MM.1S (cell line): ENCODE measurements at regions not wholly inside any gene's neighbourhood (a gene's known extent, or its start where the extent isn't known, plus 50 kb on each side); places are given as distances from the start of the nearest gene placed in this dataset.

Source experiments
- DNase-seq: peaks from one replicate; pipeline ENCODE4 v3.0.0-alpha.2; 2015
- H2AFZ ChIP-seq: fragments of 300-600 bp; sonication (generic); 2 replicates; pipeline ENCODE4 v1.6.0; 2016; ENCODE audit warnings: antibody characterized with exemption, low read length
- H3F3A ChIP-seq: fragments of 300-600 bp; sonication (generic); 2 replicates; pipeline ENCODE4 v1.6.1; 2016; ENCODE audit warnings: mild to moderate bottlenecking, antibody characterized with exemption, low read length, moderate library complexity, mixed read lengths; ENCODE audit not compliant: insufficient read depth
- H3K27ac ChIP-seq: fragments of 300-600 bp; sonication (generic); 2 replicates; pipeline ENCODE4 v1.5.1; 2016; ENCODE audit warnings: mild to moderate bottlenecking, low read length
- H3K27me3 ChIP-seq: fragments of 300-600 bp; sonication (generic); replicated peaks from 2 replicates; pipeline ENCODE4 v1.6.0; 2016; ENCODE audit warnings: low read length; ENCODE audit not compliant: insufficient read depth
- H3K36me3 ChIP-seq: fragments of 300-600 bp; sonication (generic); replicated peaks from 2 replicates; pipeline ENCODE4 v1.6.1; 2016; ENCODE audit warnings: mild to moderate bottlenecking, low read length, mixed read lengths; ENCODE audit not compliant: insufficient read depth
- H3K4me1 ChIP-seq: fragments of 300-600 bp; sonication (generic); 2 replicates; pipeline ENCODE4 v1.6.1; 2016; ENCODE audit warnings: low read length, mixed read lengths
- H3K4me2 ChIP-seq: fragments of 300-600 bp; sonication (generic); 2 replicates; pipeline ENCODE4 v1.6.0; 2016; ENCODE audit warnings: low read depth, low read length
- H3K4me3 ChIP-seq: fragments of 300-600 bp; sonication (generic); 2 replicates; pipeline ENCODE4 v1.5.1; 2016; ENCODE audit warnings: low read length, mixed read lengths
- H3K79me2 ChIP-seq: fragments of 300-600 bp; sonication (generic); 2 replicates; pipeline ENCODE4 v1.6.1; 2016; ENCODE audit warnings: mixed run types, low read length, mixed read lengths
- H3K9ac ChIP-seq: fragments of 300-600 bp; sonication (generic); 2 replicates; pipeline ENCODE4 v1.6.1; 2016; ENCODE audit warnings: low read length, mixed read lengths
- H3K9me2 ChIP-seq: fragments of 300-600 bp; sonication (generic); replicated peaks from 2 replicates; pipeline ENCODE4 v1.6.1; 2016; ENCODE audit warnings: mild to moderate bottlenecking, low read length, mixed read lengths; ENCODE audit not compliant: insufficient read depth
- H3K9me3 ChIP-seq: fragments of 300-600 bp; sonication (generic); replicated peaks from 2 replicates; pipeline ENCODE4 v1.6.1; 2016; ENCODE audit warnings: mild to moderate bottlenecking, low read length, mixed read lengths; ENCODE audit not compliant: insufficient read depth
- H4K20me1 ChIP-seq: fragments of 300-600 bp; sonication (generic); 2 replicates; pipeline ENCODE4 v1.6.1; 2016; ENCODE audit warnings: mild to moderate bottlenecking, low read length, moderate library complexity, mixed read lengths; ENCODE audit not compliant: insufficient read depth
- CTCF ChIP-seq: fragments of 300-600 bp; sonication (generic); IDR thresholded peaks from 2 replicates; pipeline ENCODE4 v1.5.1; 2016; ENCODE audit warnings: antibody characterized with exemption, low read length, mixed read lengths
- EZH2 ChIP-seq: fragments of 300-600 bp; sonication (generic); optimal IDR thresholded peaks from 2 replicates; pipeline ENCODE3; 2017; ENCODE audit warnings: low read depth, mild to moderate bottlenecking, antibody characterized with exemption, low read length, mixed read lengths
- EZH2phosphoT487 ChIP-seq: fragments of 300-600 bp; sonication (generic); IDR thresholded peaks from 2 replicates; pipeline ENCODE4 v1.6.1; 2018; ENCODE audit warnings: antibody characterized with exemption, low read length

GRCh38 chr3:152621967-152622810, 212.7 kb upstream of the P2RY1 start:
- no peak overlapping the region for H2AFZ ChIP-seq
- no peak overlapping the region for H3K4me2 ChIP-seq
- no peak overlapping the region for H3K27ac ChIP-seq
- no peaks in the 10 kb centered on the region for H3K4me1 ChIP-seq
- DNase-seq: no peak
- no peaks in the 10 kb centered on the region for H3K79me2 ChIP-seq
- H3K4me3 ChIP-seq: no peak overlapping the region
- no peaks in the 10 kb centered on the region for H3K36me3 ChIP-seq
- no peaks in the 10 kb centered on the region for H3K9me3 ChIP-seq
- no peaks in the 10 kb centered on the region for H3K27me3 ChIP-seq
- no peaks in the 10 kb centered on the region; the same call in 1 of the 2 replicates for H3F3A ChIP-seq
- TF ChIP-seq CTCF (no peak), EZH2phosphoT487 (no peak), EZH2 (no peak)
- no peak overlapping the region for H3K9ac ChIP-seq
- no peaks in the 10 kb centered on the region for H4K20me1 ChIP-seq
- no peaks in the 10 kb centered on the region for H3K9me2 ChIP-seq

- no peak for TF ChIP-seq EZH2
- no peak for TF ChIP-seq EZH2phosphoT487
- no peak for TF ChIP-seq CTCF
- H3K36me3 ChIP-seq: no peaks in the 10 kb centered on the region
- no peaks in the 10 kb centered on the region for H3F3A ChIP-seq
- H3K4me3 ChIP-seq: no peak overlapping the region
- H3K9me2 ChIP-seq: no peaks in the 10 kb centered on the region
- DNase-seq: no peak
- H3K9me3 ChIP-seq: no peaks in the 10 kb centered on the region
- H3K9ac ChIP-seq: no peak overlapping the region
- H3K27me3 ChIP-seq: no peaks in the 10 kb centered on the region
- H3K27ac ChIP-seq: no peak overlapping the region
- H3K4me1 ChIP-seq: no peaks in the 10 kb centered on the region
- no peak overlapping the region for H3K4me2 ChIP-seq
- no peaks in the 10 kb centered on the region for H3K79me2 ChIP-seq
- no peak overlapping the region for H2AFZ ChIP-seq
- no peaks in the 10 kb centered on the region for H4K20me1 ChIP-seq
Measured at GRCh38 chr3:152622811-152623167, 212.1 kb upstream of the P2RY1 start.

- Histone ChIP-seq H3K9me2 (no peaks in the 10 kb centered on the region), H3K9me3 (no peaks in the 10 kb centered on the region), H3F3A (no peaks in the 10 kb centered on the region), H3K36me3 (no peaks in the 10 kb centered on the region), H3K79me2 (no peaks in the 10 kb centered on the region), H3K4me3 (no peak overlapping the region), H4K20me1 (no peaks in the 10 kb centered on the region), H3K9ac (no peak overlapping the region), H3K4me2 (no peak overlapping the region), H3K27ac (no peak overlapping the region), H2AFZ (no peak overlapping the region), H3K4me1 (no peaks in the 10 kb centered on the region), H3K27me3 (no peaks in the 10 kb centered on the region)
- no peak for TF ChIP-seq EZH2phosphoT487
- TF ChIP-seq EZH2: no peak
- no peak for TF ChIP-seq CTCF
- DNase-seq: no peak
Measured at GRCh38 chr3:152623286-152623911, 211.5 kb upstream of the P2RY1 start.
